HG02884 (cell line): ENCODE measurements at regions not wholly inside any gene's neighbourhood (a gene's known extent, or its start where the extent isn't known, plus 50 kb on each side); places are given as distances from the start of the nearest gene placed in this dataset.
"Not testable (repeated sequence)": the region's sequence is repeated elsewhere in the genome, so short reads cannot be mapped to it uniquely, and the experiment has no call there.

ENCODE experiments used
- ATAC-seq: cut with Tn5 transposase; IDR thresholded peaks from one replicate; pipeline ENCODE4 v1.9.1; 2021; ENCODE audit warnings: mild to moderate bottlenecking, moderate library complexity; ENCODE audit not compliant: unreplicated experiment

GRCh38 chr1:74818241-74818640, 85.3 kb downstream of the TYW3 start:
- ATAC-seq, result no peak

DNA sequence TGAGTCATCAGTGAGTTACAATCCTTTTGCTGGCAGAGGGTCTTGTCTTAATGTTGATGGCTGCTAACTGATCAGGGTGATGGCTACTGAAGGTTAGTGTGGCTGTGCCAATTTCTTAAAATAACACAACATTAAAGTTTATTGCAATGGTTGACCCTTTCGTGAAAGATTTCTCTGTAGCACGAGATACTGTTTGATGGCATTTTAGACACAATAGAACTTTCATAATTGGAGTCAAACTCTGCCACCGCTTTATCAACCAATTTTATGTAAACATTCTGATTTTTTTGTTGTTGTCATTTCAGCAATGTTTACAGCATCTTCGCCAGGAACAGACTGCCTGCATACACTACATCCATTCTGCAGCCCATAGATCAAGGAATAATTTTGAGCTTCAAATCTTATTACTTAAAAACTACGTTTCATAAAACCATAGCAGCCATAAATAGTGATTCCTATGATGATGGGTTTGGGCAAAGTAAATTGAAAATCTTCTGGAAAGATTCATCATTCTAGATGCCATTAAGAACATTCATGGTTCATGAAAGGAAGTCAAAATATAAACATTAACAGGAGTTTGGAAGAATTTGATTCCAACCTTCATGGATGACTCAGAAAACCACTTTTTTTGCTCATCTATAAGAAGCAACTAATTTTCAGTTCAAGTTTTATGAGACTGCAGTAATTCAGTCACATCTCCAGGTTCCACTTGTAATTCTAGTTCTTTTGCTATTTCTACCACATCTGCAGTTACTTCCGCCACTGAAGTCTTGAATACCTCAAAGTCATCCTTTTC, 85.9 kb downstream of the TYW3 start:
- ATAC-seq, result no peak

DNA sequence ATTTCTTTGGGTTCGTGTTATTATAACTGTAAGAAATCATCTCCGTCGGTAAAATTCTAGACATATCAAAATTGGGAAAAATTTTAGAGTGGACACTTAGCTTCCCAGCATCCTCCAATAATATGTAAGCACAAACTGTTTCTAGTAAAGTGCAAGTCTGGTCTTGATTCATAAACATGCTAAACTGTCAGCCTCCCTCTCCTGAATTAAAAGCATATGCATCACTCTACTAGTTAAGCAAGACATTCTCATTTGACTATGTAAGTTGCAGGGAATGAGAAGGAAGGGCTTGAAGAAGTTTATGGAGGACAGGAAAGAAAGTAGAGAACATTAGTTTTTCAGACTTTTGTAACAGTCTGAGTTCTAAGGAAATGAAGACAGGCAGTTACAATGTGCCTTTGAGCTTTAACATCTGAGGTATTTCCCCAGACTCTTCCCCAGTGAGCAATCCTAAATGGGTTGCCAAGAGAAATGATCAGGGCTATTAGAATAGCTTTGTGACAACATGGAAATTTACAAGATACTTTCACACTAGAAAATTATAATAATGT, 90.0 kb downstream of the TYW3 start:
- no peak for ATAC-seq

- ATAC-seq, result peak; percentile 76
Measured at GRCh38 chr1:74824497-74825107, 91.7 kb downstream of the TYW3 start.

DNA sequence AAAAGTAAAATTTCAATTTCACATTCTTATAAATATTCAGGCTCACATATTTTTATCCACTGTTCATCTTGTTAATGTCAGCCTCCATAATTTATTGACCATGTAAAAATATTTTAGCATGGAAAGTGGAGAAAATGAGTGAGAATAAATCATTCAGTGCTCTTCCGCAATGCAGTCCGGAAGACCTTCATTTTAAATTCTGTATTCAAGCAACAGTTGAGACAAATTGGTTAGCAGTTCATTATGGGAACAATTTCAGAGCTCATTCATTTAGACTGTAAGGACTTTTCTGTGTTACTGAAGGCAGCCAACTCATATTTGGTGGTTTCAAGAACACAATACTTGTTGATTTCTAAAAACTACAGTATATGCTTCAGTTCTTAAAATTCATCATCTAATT, 97.8 kb downstream of the TYW3 start:
- ATAC-seq, result no peak

DNA sequence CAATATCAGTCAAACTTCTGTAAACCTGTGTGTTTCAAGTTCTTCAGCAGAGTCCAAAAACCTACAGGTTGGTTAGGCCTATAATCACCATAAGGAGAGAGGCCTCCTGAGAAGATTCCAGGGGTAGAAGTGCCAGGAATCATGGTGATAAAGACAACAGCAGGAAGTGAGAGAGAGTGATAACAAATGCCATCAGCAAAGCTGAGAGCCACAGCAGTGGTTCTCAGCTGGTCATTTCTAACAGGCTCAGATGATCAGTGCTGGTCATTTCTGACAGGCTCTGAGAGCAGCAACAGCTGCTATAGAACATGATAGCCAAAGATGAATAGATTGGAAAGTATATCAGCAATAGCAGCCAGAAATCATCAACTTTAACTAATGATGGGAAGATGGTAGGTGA, 101.3 kb downstream of the TYW3 start:
- no peak for ATAC-seq

- no peak for ATAC-seq
Measured at GRCh38 chr1:74835051-74835450, 102.1 kb downstream of the TYW3 start.

DNA sequence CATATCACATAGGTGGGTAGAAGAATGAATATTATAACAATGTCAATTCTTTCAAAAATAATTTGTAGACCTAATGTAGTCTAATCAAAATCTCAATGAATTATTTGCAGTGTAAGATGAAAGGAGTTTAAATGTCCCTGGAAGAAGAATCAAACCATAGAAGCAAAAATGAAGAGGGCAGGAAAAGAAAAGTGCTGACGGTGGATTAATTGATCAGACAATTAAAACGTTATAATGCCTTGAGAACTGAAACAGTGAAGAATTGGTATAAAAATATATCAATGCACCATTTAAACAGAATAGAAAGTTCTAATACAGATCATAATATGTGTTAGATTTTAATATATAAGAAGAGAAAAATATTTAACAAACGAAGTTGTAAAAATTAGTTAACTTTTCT, 109.8 kb downstream of the TYW3 start:
- no peak for ATAC-seq

DNA sequence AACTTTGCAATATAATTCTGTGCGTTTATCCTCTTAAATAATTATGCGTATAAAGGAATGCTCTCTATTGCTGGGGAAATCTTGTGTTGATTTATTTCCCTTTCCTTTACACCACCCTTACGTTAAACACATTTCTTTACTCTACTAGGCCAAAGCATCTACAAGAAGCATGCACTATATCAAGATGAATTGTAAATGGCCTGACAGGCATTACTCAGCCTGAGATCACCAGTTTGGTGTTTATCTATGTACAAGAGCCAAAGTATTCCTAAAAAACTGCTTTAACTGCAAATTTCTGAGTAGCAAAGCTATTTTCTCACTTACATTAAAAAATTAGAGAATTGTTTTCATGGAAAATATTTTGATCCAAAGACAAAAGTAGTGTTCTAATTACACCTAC, 114.8 kb downstream of the TYW3 start:
- no peak for ATAC-seq

DNA sequence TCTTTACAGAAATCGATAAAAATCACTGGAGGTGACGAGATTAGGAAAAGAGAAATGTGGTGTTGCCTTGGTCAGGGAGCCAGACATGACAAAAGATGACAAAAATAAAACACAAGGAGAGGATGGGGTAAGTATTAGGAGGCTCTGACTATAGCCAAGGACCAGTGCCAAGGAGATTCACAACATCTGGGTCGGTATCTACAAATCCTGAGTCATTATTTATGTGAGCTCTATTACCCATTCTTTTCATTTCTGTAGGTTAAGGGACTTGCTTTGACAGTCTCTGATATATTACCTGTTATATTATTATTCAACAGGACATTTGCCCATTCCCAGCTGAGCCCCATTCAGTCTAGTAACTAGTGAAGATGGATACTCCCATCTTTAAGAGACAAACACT, 120.8 kb downstream of the TYW3 start:
- ATAC-seq, result no peak

- ATAC-seq, result no peak
Measured at GRCh38 chr1:74856174-74856573, 123.2 kb downstream of the TYW3 start.

- peak; percentile 39 for ATAC-seq
Measured at GRCh38 chr1:74857676-74858075, 124.7 kb downstream of the TYW3 start.

DNA sequence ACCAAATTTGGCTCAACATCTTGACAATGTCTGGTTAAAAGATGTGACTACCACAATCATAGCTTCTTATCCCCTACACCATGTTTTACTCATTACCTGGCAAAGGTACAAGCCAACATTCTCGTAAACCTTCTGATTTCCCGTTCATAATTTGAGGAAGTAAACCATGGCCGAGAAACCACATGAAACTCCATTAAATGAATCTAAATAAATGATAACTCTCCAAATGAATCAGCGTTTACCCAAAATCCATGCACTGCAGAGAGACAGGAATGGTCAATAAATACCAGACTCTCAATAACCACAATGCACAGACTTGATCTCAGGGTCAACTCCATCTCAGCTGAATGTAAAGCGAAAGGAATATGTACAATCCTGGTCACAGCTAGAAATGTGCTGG, 125.2 kb downstream of the TYW3 start:
- ATAC-seq, result peak; percentile 65

DNA sequence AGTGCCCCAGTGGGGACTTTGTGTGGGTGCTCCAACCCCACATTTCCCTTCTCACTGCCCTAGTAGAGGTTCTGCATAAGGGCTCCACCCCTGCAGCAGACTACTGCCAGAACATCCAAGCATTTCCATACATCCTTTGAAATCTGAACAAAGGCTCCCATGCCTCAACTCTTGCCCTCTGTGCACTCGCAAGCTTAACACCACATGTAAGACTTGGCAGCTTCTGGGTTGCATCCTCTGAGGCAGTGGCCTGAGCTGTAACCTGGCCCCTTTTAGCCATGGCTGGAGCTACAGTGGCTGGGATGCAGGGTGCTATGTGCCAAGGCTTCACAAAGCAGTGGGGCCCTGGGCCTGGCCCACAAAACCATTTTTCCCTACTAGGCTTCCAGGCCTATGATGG, 128.9 kb downstream of the TYW3 start:
- ATAC-seq, result no peak

- no peak for ATAC-seq
Measured at GRCh38 chr1:74869702-74870101, 136.8 kb downstream of the TYW3 start.

GRCh38 chr1:74877366-74877765, 144.4 kb downstream of the TYW3 start:
- not testable (repeated sequence) for ATAC-seq

DNA sequence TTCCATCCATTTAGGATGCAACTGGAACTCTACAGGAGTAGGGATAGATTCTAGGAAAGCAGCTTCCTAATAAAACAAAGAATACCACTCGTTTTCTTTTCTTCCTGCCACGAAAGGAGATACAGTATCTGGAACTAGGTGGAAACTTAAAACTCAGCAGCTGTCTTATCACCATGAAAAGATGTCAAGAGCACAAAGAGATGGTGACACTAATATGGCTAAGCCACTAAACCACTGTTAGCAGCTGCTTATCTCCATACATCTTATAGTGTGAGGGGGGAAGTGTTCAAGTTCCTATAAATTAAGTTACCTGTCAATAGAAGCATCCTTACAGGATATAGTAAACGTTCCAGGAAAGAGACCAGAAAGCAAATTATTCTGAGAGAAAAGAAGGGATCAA, 162.5 kb downstream of the TYW3 start:
- ATAC-seq, result no peak

DNA sequence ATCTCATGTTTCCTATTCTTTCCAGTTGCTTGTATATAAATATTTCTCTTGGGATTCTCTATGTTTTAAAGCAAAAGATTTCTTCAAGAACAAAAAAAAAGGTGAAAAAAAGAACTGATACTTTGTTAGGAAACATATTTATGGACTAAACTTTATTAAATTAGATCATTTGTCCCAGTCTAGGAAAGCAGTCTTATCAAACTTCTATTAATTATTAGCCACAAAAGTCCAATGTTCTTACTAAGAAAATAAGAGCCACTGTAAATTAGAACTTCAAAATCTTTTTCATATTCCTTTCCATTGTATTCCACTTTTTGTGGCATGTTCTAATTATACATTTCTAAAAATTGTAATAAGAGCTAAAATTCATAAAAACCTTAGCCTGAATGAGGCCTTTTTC, 175.2 kb downstream of the TYW3 start:
- ATAC-seq, result no peak

DNA sequence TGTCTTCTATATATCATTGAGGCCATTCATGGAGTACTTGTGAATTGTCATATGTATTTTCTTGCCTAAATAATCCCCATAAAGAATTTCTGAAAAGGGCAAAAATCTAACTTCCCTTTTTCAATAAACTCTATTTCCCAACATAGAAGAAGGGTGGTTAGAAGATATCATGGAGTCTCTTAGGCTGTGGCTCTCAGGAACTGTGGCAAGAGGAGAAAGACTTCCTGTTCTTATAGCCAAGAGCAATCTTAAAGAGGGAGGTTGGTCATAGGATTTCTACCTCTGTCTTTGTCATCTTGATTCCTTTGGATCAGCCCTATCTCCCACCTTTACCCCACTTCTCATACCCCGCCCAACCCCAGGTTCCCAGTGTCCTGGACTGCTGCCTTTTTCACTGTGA, 175.8 kb downstream of the TYW3 start:
- no peak for ATAC-seq

- no peak for ATAC-seq
Measured at GRCh38 chr1:74913978-74914377, 181.0 kb downstream of the TYW3 start.

- no peak for ATAC-seq
Measured at GRCh38 chr1:74933500-74933899, 200.5 kb downstream of the TYW3 start.

DNA sequence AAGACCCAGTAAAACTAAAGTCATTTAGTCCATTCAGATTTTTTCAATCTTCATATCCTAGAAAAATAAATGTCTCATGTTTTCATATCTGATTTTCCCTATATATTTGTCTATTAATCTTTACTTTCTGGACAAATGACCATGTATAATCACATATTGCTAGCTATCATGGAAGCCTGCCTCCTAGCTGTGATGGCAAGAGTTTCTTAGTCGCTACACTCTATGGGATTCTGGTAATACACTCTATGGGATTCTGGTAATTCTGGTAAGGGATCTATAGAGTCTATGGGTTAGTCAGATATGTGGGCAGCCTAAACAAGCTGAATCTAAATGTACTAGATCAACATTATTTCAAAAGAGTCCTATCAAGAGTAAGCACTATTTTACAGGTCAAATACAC, 198.7 kb upstream of the LHX8 start:
- no peak for ATAC-seq
